H1 (cell line): ENCODE measurements at regions not wholly inside any gene's neighbourhood (a gene's known extent, or its start where the extent isn't known, plus 50 kb on each side); places are given as distances from the start of the nearest gene placed in this dataset.

ENCODE experiments used
- CTCF ChIA-PET: fragments of 300-600 bp; sonication (Branson Sonifier 250); formaldehyde crosslinking; loops from one replicate; lab custom pipeline; 2021; ENCODE audit not compliant: partially characterized antibody; lab: Charles Lee
- POLR2A ChIA-PET: fragments of 300-600 bp; sonication (Branson Sonifier 250); formaldehyde crosslinking; loops from one replicate; lab custom pipeline; 2021; ENCODE audit warnings: inconsistent platforms; ENCODE audit not compliant: partially characterized antibody; lab: Charles Lee
- DNase-seq, 2 experiments: peaks; one replicate each; pipeline versions ENCODE4 v3.0.0 to v3.0.0-alpha.2; 2010 to 2022; ENCODE audit warnings: low spot score in 2 of 2, low read depth in 1 of 2, mixed read lengths in 1 of 2
- FAIRE-seq: peaks from 2 replicates; lab custom pipeline; 2011; peaks lifted over from hg19 to GRCh38; lab: Jason Lieb, UNC
- H2AFZ ChIP-seq: 2 replicates; pipeline ENCODE4 v1.8.1; 2012; ENCODE audit warnings: low read length, inconsistent platforms
- H2AK5ac ChIP-seq: 2 replicates; pipeline ENCODE4 v1.6.1; 2013; ENCODE audit warnings: low read depth, low read length
- H2BK120ac ChIP-seq: replicated peaks from 2 replicates; pipeline ENCODE3; 2013; ENCODE audit warnings: low read depth, low read length, inconsistent platforms
- H2BK12ac ChIP-seq: 2 replicates; pipeline ENCODE4 v1.6.1; 2013; ENCODE audit warnings: low read depth, low read length
- H2BK15ac ChIP-seq: 2 replicates; pipeline ENCODE4 v1.6.1; 2013; ENCODE audit warnings: low read length
- H2BK20ac ChIP-seq: 2 replicates; pipeline ENCODE4 v1.6.1; 2013; ENCODE audit warnings: low read length
- H2BK5ac ChIP-seq: 2 replicates; pipeline ENCODE4 v1.6.1; 2013; ENCODE audit warnings: low read depth, low read length
- H3K14ac ChIP-seq: 2 replicates; pipeline ENCODE4 v1.6.1; 2013; ENCODE audit warnings: inconsistent platforms; ENCODE audit not compliant: insufficient read length
- H3K18ac ChIP-seq: 2 replicates; pipeline ENCODE4 v1.6.1; 2013; ENCODE audit warnings: low read length; ENCODE audit errors: extremely low read depth
- H3K23ac ChIP-seq: 2 replicates; pipeline ENCODE4 v1.6.1; 2013; ENCODE audit warnings: inconsistent platforms; ENCODE audit not compliant: insufficient read length
- H3K23me2 ChIP-seq: 2 replicates; pipeline ENCODE4 v1.6.1; 2013; ENCODE audit warnings: low read depth, low read length
- H3K27ac ChIP-seq: 2 replicates; pipeline ENCODE4 v1.6.1; 2011; ENCODE audit warnings: low read depth, low read length, inconsistent platforms
- H3K27me3 ChIP-seq, 4 experiments: replicated peaks in 1 of 4; 1 replicate in 1 of 4; 2 replicates in 3 of 4; pipeline versions ENCODE4 v1.6.1 to v1.8.1; 2011 to 2013; ENCODE audit warnings: low read length in 3 of 4, mild to moderate bottlenecking in 3 of 4, inconsistent platforms in 2 of 4, mixed read lengths in 2 of 4, moderate library complexity in 1 of 4; ENCODE audit not compliant: control insufficient read depth in 3 of 4, insufficient read depth in 3 of 4; ENCODE audit errors: extremely low read depth in 1 of 4
- H3K36me3 ChIP-seq, 4 experiments: 2 replicates each; pipeline versions ENCODE4 v1.6.1 to v1.8.1; 2011 to 2013; ENCODE audit warnings: mild to moderate bottlenecking in 4 of 4, low read length in 3 of 4, moderate library complexity in 2 of 4, control low read depth in 1 of 4, inconsistent platforms in 1 of 4; ENCODE audit not compliant: insufficient read depth in 4 of 4, control insufficient read depth in 2 of 4
- H3K4ac ChIP-seq: replicated peaks from 2 replicates; pipeline ENCODE3; 2013; ENCODE audit warnings: low read length, low read depth, mixed read lengths, inconsistent platforms; ENCODE audit not compliant: insufficient read length
- H3K4me1 ChIP-seq, 4 experiments: replicated peaks in 1 of 4; 1 replicate in 1 of 4; 2 replicates in 3 of 4; pipeline versions ENCODE4 v1.6.1 to v1.8.1; 2011 to 2013; ENCODE audit warnings: low read length in 3 of 4, inconsistent platforms in 2 of 4, mixed read lengths in 1 of 4; ENCODE audit not compliant: insufficient read depth in 4 of 4, control insufficient read depth in 3 of 4
- H3K4me2 ChIP-seq, 2 experiments: 2 replicates each; pipeline versions ENCODE4 v1.6.1 to v1.8.1; 2011 to 2013; ENCODE audit warnings: low read depth in 2 of 2, low read length in 2 of 2, control low read depth in 1 of 2, inconsistent platforms in 1 of 2, mild to moderate bottlenecking in 1 of 2; ENCODE audit not compliant: insufficient read depth in 1 of 2
- H3K4me3 ChIP-seq, 4 experiments: fragments of 200-600, 300-600 bp in 1 of 4; sonication (generic), shearing (Covaris generic), sonication (Bioruptor Twin) in 1 of 4; 2 replicates each; pipeline versions ENCODE4 v1.5.1 to v1.8.1; 2011 to 2016; ENCODE audit warnings: low read length in 4 of 4, low read depth in 3 of 4, control low read depth in 2 of 4, inconsistent platforms in 2 of 4, mild to moderate bottlenecking in 2 of 4, mixed read lengths in 1 of 4, moderate library complexity in 1 of 4; ENCODE audit not compliant: insufficient read depth in 2 of 4; ENCODE audit errors: extremely low read depth in 1 of 4
- H3K56ac ChIP-seq: replicated peaks from 2 replicates; pipeline ENCODE3; 2013; ENCODE audit warnings: low read depth, mild to moderate bottlenecking, mixed read lengths, low read length, inconsistent platforms; ENCODE audit not compliant: insufficient read length
- H3K79me1 ChIP-seq: 2 replicates; pipeline ENCODE4 v1.6.1; 2013; ENCODE audit warnings: low read depth, low read length, control low read depth
- H3K79me2 ChIP-seq, 2 experiments: 2 replicates each; pipeline versions ENCODE4 v1.6.1 to v1.8.1; 2012 to 2013; ENCODE audit warnings: low read length in 2 of 2, mild to moderate bottlenecking in 2 of 2, inconsistent platforms in 1 of 2; ENCODE audit not compliant: insufficient read depth in 2 of 2, control insufficient read depth in 1 of 2
- H3K9ac ChIP-seq, 4 experiments: replicated peaks in 1 of 4; 1 replicate in 1 of 4; 2 replicates in 3 of 4; pipeline versions ENCODE4 v1.6.1 to v1.8.1; 2011 to 2013; ENCODE audit warnings: low read depth in 3 of 4, low read length in 3 of 4, control low read depth in 2 of 4, mild to moderate bottlenecking in 2 of 4, moderate library complexity in 2 of 4, inconsistent platforms in 1 of 4; ENCODE audit errors: extremely low read depth in 1 of 4
- H3K9me3 ChIP-seq, 2 experiments: 2 replicates each; pipeline versions ENCODE4 v1.6.1 to v1.8.1; 2012 to 2013; ENCODE audit warnings: mild to moderate bottlenecking in 2 of 2, moderate library complexity in 2 of 2, control low read depth in 1 of 2, inconsistent platforms in 1 of 2, low read depth in 1 of 2, low read length in 1 of 2, mixed read lengths in 1 of 2; ENCODE audit not compliant: insufficient read depth in 2 of 2
- H4K20me1 ChIP-seq, 2 experiments: replicated peaks in 1 of 2; 2 replicates each; pipeline versions ENCODE3 to v1.8.1; 2011 to 2013; ENCODE audit warnings: inconsistent platforms in 2 of 2, low read length in 2 of 2, mild to moderate bottlenecking in 1 of 2; ENCODE audit not compliant: insufficient read depth in 2 of 2, control insufficient read depth in 1 of 2
- H4K5ac ChIP-seq: 2 replicates; pipeline ENCODE4 v1.6.1; 2013; ENCODE audit warnings: low read length, low read depth, mixed read lengths, inconsistent platforms; ENCODE audit not compliant: insufficient read length
- H4K8ac ChIP-seq: 2 replicates; pipeline ENCODE4 v1.8.0; 2013; ENCODE audit warnings: mild to moderate bottlenecking, moderate library complexity, low read length, inconsistent platforms; ENCODE audit not compliant: insufficient read depth; ENCODE audit errors: extremely low read depth
- H4K91ac ChIP-seq: replicated peaks from 2 replicates; pipeline ENCODE3; 2013; ENCODE audit warnings: low read length, mixed read lengths, inconsistent platforms; ENCODE audit not compliant: insufficient read length
- BCL11A ChIP-seq, 2 experiments: IDR thresholded peaks; one replicate each; pipeline ENCODE4 v1.6.1; 2011; ENCODE audit warnings: low read depth in 2 of 2, low read length in 2 of 2, mild to moderate bottlenecking in 2 of 2
- CTCF ChIP-seq, 3 experiments: IDR thresholded peaks; 1 replicate in 2 of 3; 2 replicates in 1 of 3; pipeline versions ENCODE4 v1.5.1 to v1.6.1; 2011; ENCODE audit warnings: low read length in 3 of 3, mild to moderate bottlenecking in 3 of 3, inconsistent platforms in 2 of 3, low read depth in 1 of 3, moderate library complexity in 1 of 3; ENCODE audit not compliant: insufficient read depth in 1 of 3; ENCODE audit errors: control extremely low read depth in 1 of 3
- MAFK ChIP-seq: IDR thresholded peaks from 2 replicates; pipeline ENCODE4 v1.6.1; 2012; ENCODE audit warnings: low read depth, mild to moderate bottlenecking, improper control_type of control experiment, low read length
- MAX ChIP-seq: IDR thresholded peaks from 2 replicates; pipeline ENCODE4 v1.6.1; 2012; ENCODE audit warnings: inconsistent platforms
- NANOG ChIP-seq: IDR thresholded peaks from 2 replicates; pipeline ENCODE4 v1.6.1; 2011; ENCODE audit warnings: low read length, low read depth, mild to moderate bottlenecking, inconsistent platforms; ENCODE audit not compliant: insufficient read depth, poor library complexity, severe bottlenecking
- POU5F1 ChIP-seq: IDR thresholded peaks from 2 replicates; pipeline ENCODE4 v1.6.1; 2011; ENCODE audit warnings: low read depth, mild to moderate bottlenecking, low read length, moderate library complexity
- RFX5 ChIP-seq: IDR thresholded peaks from 2 replicates; pipeline ENCODE4 v1.6.1; 2011; ENCODE audit warnings: low read depth, low read length, improper control_type of control experiment, borderline replicate concordance
- SIN3A ChIP-seq, 2 experiments: IDR thresholded peaks in 1 of 2; conservative IDR thresholded peaks in 1 of 2; 2 replicates each; pipeline ENCODE4 v1.6.1; 2011 to 2012; ENCODE audit warnings: low read length in 2 of 2, improper control_type of control experiment in 1 of 2, low read depth in 1 of 2, mild to moderate bottlenecking in 1 of 2
- SUZ12 ChIP-seq: fragments of 200-600 bp; sonication (generic); IDR thresholded peaks from 2 replicates; pipeline ENCODE4 v1.6.1; 2012; ENCODE audit warnings: mild to moderate bottlenecking, inconsistent platforms, low read length, moderate library complexity, mixed read lengths
- TAF1 ChIP-seq: IDR thresholded peaks from 2 replicates; pipeline ENCODE4 v1.6.1; 2011; ENCODE audit warnings: mild to moderate bottlenecking, low read depth, low read length
- TEAD4 ChIP-seq: IDR thresholded peaks from 2 replicates; pipeline ENCODE4 v1.6.1; 2012; ENCODE audit warnings: low read depth, low read length, inconsistent platforms, mixed read lengths
- YY1 ChIP-seq: IDR thresholded peaks from 2 replicates; pipeline ENCODE4 v1.6.1; 2011; ENCODE audit warnings: low read depth, mild to moderate bottlenecking, low read length
- WGBS, 2 experiments: shearing (Covaris generic) in 1 of 2; methylation state at CpG; one replicate each; pipeline versions ENCODE4 v1.1.6 to v1.1.7; 2013 to 2015; ENCODE audit warnings: low lambda C conversion rate in 2 of 2, mixed read lengths in 2 of 2, inconsistent platforms in 1 of 2, low coverage in 1 of 2, missing lambda C conversion rate in 1 of 2; ENCODE audit not compliant: insufficient replicate concordance in 2 of 2, insufficient coverage in 1 of 2, insufficient read length in 1 of 2; ENCODE audit errors: extremely low coverage in 1 of 2, missing lambda C conversion rate in 1 of 2; 5-methylcytosine and 5-hydroxymethylcytosine counted together

- Histone ChIP-seq H3K9ac (no peak overlapping the region), H2BK12ac (no peak overlapping the region)
These were observed 921.4 kb upstream of the CNTN5 start for GRCh38 chr11:98099371-98099770.

More at GRCh38 chr11:98099371-98099770, 921.4 kb upstream of the CNTN5 start:
- 64% methylated on average over 1 of the region's 1 CpG; no CpG with 5 or more reads in 1 of the 2 experiments for WGBS, 2 experiments
- Histone ChIP-seq H3K4me2 (no peak overlapping the region), H4K8ac (no peak overlapping the region), H2BK20ac (no peak overlapping the region), H3K4me1 (no peaks in the 10 kb centered on the region), H3K9me3 (no peaks in the 10 kb centered on the region), H3K4me3 (no peak overlapping the region), H3K14ac (no peak overlapping the region), H3K56ac (no peak overlapping the region), H3K23ac (no peak overlapping the region), H3K27ac (no peak overlapping the region), H4K5ac (no peak overlapping the region), H4K91ac (no peak overlapping the region), H2BK120ac (no peak overlapping the region), H3K18ac (no peak overlapping the region), H3K4ac (no peak overlapping the region), H3K79me1 (no peaks in the 10 kb centered on the region), H2AK5ac (no peak overlapping the region), H2BK5ac (no peak overlapping the region), H2AFZ (no peak overlapping the region), H3K27me3 (no peaks in the 10 kb centered on the region), H3K23me2 (no peaks in the 10 kb centered on the region), H4K20me1 (no peaks in the 10 kb centered on the region), H3K36me3 (no peaks in the 10 kb centered on the region), H3K79me2 (no peaks in the 10 kb centered on the region), H2BK15ac (no peak overlapping the region)
- no peak for DNase-seq
- ChIA-PET CTCF (no interaction called here), POLR2A (no interaction called here)
- FAIRE-seq, result no peak
- TF ChIP-seq YY1 (no peak), RFX5 (no peak), TAF1 (no peak), TEAD4 (no peak), SUZ12 (no peak), CTCF (IDR thresholded peaks at IDR 0.05; ENCODE audit: control extremely low read depth in 1 of 3, insufficient read depth in 1 of 3, low read depth in 1 of 3, low read length in 3 of 3) (no peak), MAFK (no peak), SIN3A (conservative IDR thresholded peaks at IDR 0.05 in 1 of 2, IDR thresholded peaks at IDR 0.05 in 1 of 2; ENCODE audit: low read depth in 1 of 2, low read length in 2 of 2) (no peak), MAX (no peak), POU5F1 (no peak), NANOG (no peak), BCL11A (IDR thresholded peaks at IDR 0.05; ENCODE audit: low read depth in 2 of 2, low read length in 2 of 2) (no peak)
